Mesenchymal stem cell (in vitro differentiated cells and primary cell): ENCODE measurements at regions not wholly inside any gene's neighbourhood (a gene's known extent, or its start where the extent isn't known, plus 50 kb on each side); places are given as distances from the start of the nearest gene placed in this dataset.

Source experiments
- DNase-seq: peaks from one replicate; pipeline ENCODE4 v3.0.0-alpha.2; 2013
- H2AFZ ChIP-seq: one replicate; pipeline ENCODE4 v1.6.1; 2013; ENCODE audit warnings: low read depth, mild to moderate bottlenecking, control low read depth, inconsistent platforms, low read length, moderate library complexity
- H2AK5ac ChIP-seq: 2 replicates; pipeline ENCODE4 v1.6.1; 2013; ENCODE audit warnings: low read length, moderate library complexity, mild to moderate bottlenecking, inconsistent platforms; ENCODE audit not compliant: severe bottlenecking
- H2BK120ac ChIP-seq: one replicate; pipeline ENCODE4 v1.6.1; 2013; ENCODE audit warnings: low read depth, mild to moderate bottlenecking, inconsistent platforms, low read length, moderate library complexity
- H2BK12ac ChIP-seq, 2 experiments: one replicate each; pipeline ENCODE4 v1.6.1; 2013; ENCODE audit warnings: inconsistent platforms in 2 of 2, low read length in 2 of 2, mild to moderate bottlenecking in 2 of 2, moderate library complexity in 2 of 2, control low read depth in 1 of 2
- H2BK15ac ChIP-seq: one replicate; pipeline ENCODE4 v1.6.1; 2013; ENCODE audit warnings: mild to moderate bottlenecking, low read depth, inconsistent platforms; ENCODE audit not compliant: poor library complexity, severe bottlenecking
- H2BK5ac ChIP-seq: 2 replicates; pipeline ENCODE4 v1.6.1; 2013; ENCODE audit warnings: low read depth, mild to moderate bottlenecking, low read length, control low read depth, inconsistent platforms; ENCODE audit not compliant: poor library complexity, severe bottlenecking
- H3K14ac ChIP-seq, 2 experiments: one replicate each; pipeline ENCODE4 v1.6.1; 2013; ENCODE audit warnings: inconsistent platforms in 2 of 2, low read length in 2 of 2, control low read depth in 1 of 2, mild to moderate bottlenecking in 1 of 2, moderate library complexity in 1 of 2
- H3K18ac ChIP-seq, 2 experiments: one replicate each; pipeline ENCODE4 v1.6.1; 2013; ENCODE audit warnings: inconsistent platforms in 2 of 2, low read length in 2 of 2, control low read depth in 1 of 2, low read depth in 1 of 2, mild to moderate bottlenecking in 1 of 2
- H3K23ac ChIP-seq, 2 experiments: one replicate each; pipeline ENCODE4 v1.6.1; 2013; ENCODE audit warnings: inconsistent platforms in 2 of 2, low read length in 2 of 2, mild to moderate bottlenecking in 2 of 2, moderate library complexity in 2 of 2, control low read depth in 1 of 2
- H3K27ac ChIP-seq: 2 replicates; pipeline ENCODE4 v1.5.1; 2013; ENCODE audit warnings: mild to moderate bottlenecking, moderate library complexity, low read length, control low read depth, inconsistent platforms; ENCODE audit not compliant: poor library complexity, severe bottlenecking
- H3K27me3 ChIP-seq, 2 experiments: 2 replicates each; pipeline versions ENCODE4 v1.6.1 to v1.7.0; 2013; ENCODE audit warnings: low read length in 2 of 2, mild to moderate bottlenecking in 2 of 2, moderate library complexity in 2 of 2, control low read depth in 1 of 2, inconsistent platforms in 1 of 2; ENCODE audit not compliant: control insufficient read depth in 1 of 2, insufficient read depth in 1 of 2
- H3K36me3 ChIP-seq, 2 experiments: 2 replicates each; pipeline versions ENCODE4 v1.6.1 to v1.7.0; 2013; ENCODE audit warnings: low read length in 2 of 2, control low read depth in 1 of 2, inconsistent platforms in 1 of 2, low read depth in 1 of 2, mild to moderate bottlenecking in 1 of 2; ENCODE audit not compliant: insufficient read depth in 2 of 2, control insufficient read depth in 1 of 2
- H3K4ac ChIP-seq, 2 experiments: one replicate each; pipeline ENCODE4 v1.6.1; 2013; ENCODE audit warnings: inconsistent platforms in 2 of 2, low read length in 2 of 2, mild to moderate bottlenecking in 2 of 2, moderate library complexity in 2 of 2, control low read depth in 1 of 2, low read depth in 1 of 2
- H3K4me1 ChIP-seq: 2 replicates; pipeline ENCODE4 v1.6.1; 2013; ENCODE audit warnings: low read depth, low read length, control low read depth; ENCODE audit not compliant: control insufficient read depth, insufficient read depth
- H3K4me2 ChIP-seq: 2 replicates; pipeline ENCODE4 v1.6.1; 2013; ENCODE audit warnings: low read length, mild to moderate bottlenecking, inconsistent platforms; ENCODE audit not compliant: poor library complexity, severe bottlenecking
- H3K4me3 ChIP-seq, 2 experiments: 2 replicates each; pipeline versions ENCODE4 v1.5.1 to v1.7.0; 2013; ENCODE audit warnings: low read length in 2 of 2, mild to moderate bottlenecking in 2 of 2, control low read depth in 1 of 2, low read depth in 1 of 2; ENCODE audit not compliant: insufficient read depth in 1 of 2
- H3K79me1 ChIP-seq: replicated peaks from 2 replicates; pipeline ENCODE4 v1.6.1; 2013; ENCODE audit warnings: mild to moderate bottlenecking, control low read depth, low read length, inconsistent platforms; ENCODE audit not compliant: poor library complexity, severe bottlenecking
- H3K9ac ChIP-seq: 2 replicates; pipeline ENCODE4 v1.7.0; 2013; ENCODE audit warnings: mild to moderate bottlenecking, low read length, moderate library complexity
- H3K9me3 ChIP-seq: 2 replicates; pipeline ENCODE4 v1.7.0; 2013; ENCODE audit warnings: mild to moderate bottlenecking, low read length; ENCODE audit not compliant: control insufficient read depth
- H4K8ac ChIP-seq: one replicate; pipeline ENCODE4 v1.6.1; 2013; ENCODE audit warnings: inconsistent platforms, mild to moderate bottlenecking, low read length, moderate library complexity
- H4K91ac ChIP-seq: one replicate; pipeline ENCODE4 v1.6.1; 2013; ENCODE audit warnings: mild to moderate bottlenecking, low read length, inconsistent platforms
- WGBS: methylation state at CpG from one replicate; pipeline ENCODE4 v1.1.7; 2013; ENCODE audit warnings: mixed read lengths; 5-methylcytosine and 5-hydroxymethylcytosine counted together

- peak overlapping the region; percentile 79 for H2BK5ac ChIP-seq
- no peak overlapping the region for H3K9ac ChIP-seq
- H3K4me2 ChIP-seq: no peak overlapping the region
- H2BK15ac ChIP-seq: no peak overlapping the region
- H3K18ac ChIP-seq: no peak overlapping the region
- no peak overlapping the region for H3K4me3 ChIP-seq
- no peaks in the 10 kb centered on the region for H3K27me3 ChIP-seq
- peak overlapping the region; percentile 74 for H2AK5ac ChIP-seq
- no peak overlapping the region for H2BK12ac ChIP-seq
- H2BK120ac ChIP-seq: no peak overlapping the region
- no peak overlapping the region for H3K14ac ChIP-seq
- H3K27ac ChIP-seq: no peak overlapping the region
- peaks cover 7% of the 10 kb centered on the region for H3K4me1 ChIP-seq
- no peaks in the 10 kb centered on the region for H3K79me1 ChIP-seq
- no peak overlapping the region for H3K4ac ChIP-seq
- no peaks in the 10 kb centered on the region for H3K36me3 ChIP-seq
- no peak for DNase-seq
- H3K23ac ChIP-seq: no peak overlapping the region
- WGBS: 92% methylated on average over 5 of the region's 5 CpGs
- H3K9me3 ChIP-seq: no peaks in the 10 kb centered on the region
- H4K91ac ChIP-seq: no peak overlapping the region
- no peak overlapping the region for H4K8ac ChIP-seq
- no peak overlapping the region for H2AFZ ChIP-seq
These were observed 70.6 kb upstream of the CPEB4 start for GRCh38 chr5:173817561-173817960.

- no peaks in the 10 kb centered on the region for H3K36me3 ChIP-seq
- H3K14ac ChIP-seq: no peak overlapping the region
- H3K27ac ChIP-seq: no peak overlapping the region
- no peak for DNase-seq
- H2BK15ac ChIP-seq: no peak overlapping the region
- no peak overlapping the region for H4K8ac ChIP-seq
- H3K4me2 ChIP-seq: no peak overlapping the region
- H2BK12ac ChIP-seq: no peak overlapping the region
- no peak overlapping the region for H2BK120ac ChIP-seq
- H3K4me1 ChIP-seq: peaks cover 12% of the 10 kb centered on the region
- no peak overlapping the region for H2AFZ ChIP-seq
- no peak overlapping the region for H3K23ac ChIP-seq
- H4K91ac ChIP-seq: no peak overlapping the region
- no peaks in the 10 kb centered on the region for H3K79me1 ChIP-seq
- no peak overlapping the region for H2AK5ac ChIP-seq
- WGBS: 85% methylated on average over 2 of the region's 3 CpGs
- no peak overlapping the region for H3K4ac ChIP-seq
- H3K9me3 ChIP-seq: no peaks in the 10 kb centered on the region
- no peak overlapping the region for H2BK5ac ChIP-seq
- no peak overlapping the region for H3K4me3 ChIP-seq
- H3K9ac ChIP-seq: no peak overlapping the region
- no peak overlapping the region for H3K18ac ChIP-seq
- H3K27me3 ChIP-seq: no peaks in the 10 kb centered on the region
These were observed 68.6 kb upstream of the CPEB4 start for GRCh38 chr5:173819521-173819920.

GRCh38 chr5:173823274-173823644, 64.9 kb upstream of the CPEB4 start:
- no peaks in the 10 kb centered on the region for H3K36me3 ChIP-seq
- peaks cover 5% of the 10 kb centered on the region for H3K9me3 ChIP-seq
- no peak overlapping the region for H3K4me2 ChIP-seq
- H3K4me3 ChIP-seq: no peak overlapping the region
- H3K27ac ChIP-seq: peak overlapping the region; percentile 92
- H2AK5ac ChIP-seq: peak overlapping the region; percentile 96
- H3K4ac ChIP-seq: peak overlapping the region in 1 of 2 experiments; percentile 46
- H2BK120ac ChIP-seq: no peak overlapping the region
- H3K27me3 ChIP-seq: no peaks in the 10 kb centered on the region
- H3K4me1 ChIP-seq: peaks cover 22% of the 10 kb centered on the region
- H4K8ac ChIP-seq: no peak overlapping the region
- H3K14ac ChIP-seq: no peak overlapping the region
- peak overlapping the region in 1 of 2 experiments; percentile 23 for H2BK12ac ChIP-seq
- peak overlapping the region in 1 of 2 experiments; percentile 33 for H3K18ac ChIP-seq
- no peak overlapping the region for H3K9ac ChIP-seq
- no peak overlapping the region for H2BK15ac ChIP-seq
- no peaks in the 10 kb centered on the region for H3K79me1 ChIP-seq
- no peak for DNase-seq
- no peak overlapping the region for H3K23ac ChIP-seq
- no peak overlapping the region for H4K91ac ChIP-seq
- peak overlapping the region; percentile 63 for H2BK5ac ChIP-seq
- no peak overlapping the region for H2AFZ ChIP-seq

DNA sequence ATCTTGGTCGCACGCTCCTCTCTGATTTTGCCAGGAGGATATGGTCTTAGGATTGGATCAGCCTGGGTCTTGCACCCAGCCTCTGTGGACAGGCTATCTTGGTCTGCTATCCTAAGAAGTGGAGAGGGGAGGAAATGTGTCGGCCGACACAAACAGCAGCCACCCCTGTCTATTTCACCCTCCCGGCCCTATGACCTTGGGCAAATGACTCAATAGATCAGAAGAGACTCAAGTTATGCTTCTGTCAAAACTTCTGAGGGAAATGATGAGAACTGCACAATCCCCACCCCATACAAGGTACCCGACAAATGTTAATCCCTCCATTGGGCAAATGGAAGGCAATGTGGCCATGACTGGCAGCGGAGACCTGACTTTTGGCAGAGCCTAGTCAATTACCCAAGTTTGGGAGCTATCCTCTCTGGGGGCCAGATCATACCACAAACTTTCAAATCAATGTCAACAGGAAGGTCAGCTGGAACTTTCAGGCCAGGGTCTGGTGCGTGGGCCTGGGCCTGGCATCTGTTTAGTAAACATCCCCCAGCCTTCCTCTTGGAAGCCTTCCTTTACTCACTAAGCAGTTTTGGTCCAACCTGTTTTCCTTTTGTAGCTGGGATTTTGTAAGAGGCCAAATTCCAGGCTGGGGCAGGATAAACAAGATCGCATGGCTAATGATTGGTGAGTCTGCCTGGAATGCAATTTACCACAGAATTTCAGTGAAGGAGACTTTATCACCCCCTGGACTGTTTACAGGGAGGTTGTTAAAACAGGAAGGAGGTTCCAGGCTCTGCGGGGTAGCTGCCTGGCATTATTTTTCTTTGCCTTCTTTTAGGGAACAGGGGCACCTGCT, 64.2 kb upstream of the CPEB4 start:
- Histone ChIP-seq H2BK12ac (no peak overlapping the region), H3K27ac (peak overlapping the region; percentile 99), H3K27me3 (no peaks in the 10 kb centered on the region), H3K23ac (no peak overlapping the region), H2AK5ac (peak overlapping the region; percentile 96), H4K8ac (peak overlapping the region; percentile 12), H3K9me3 (peaks cover 5% of the 10 kb centered on the region), H2BK15ac (no peak overlapping the region), H3K4me3 (no peak overlapping the region), H3K79me1 (no peaks in the 10 kb centered on the region), H4K91ac (no peak overlapping the region), H3K9ac (peak overlapping the region; percentile 8), H2BK5ac (peak overlapping the region; percentile 63), H3K18ac (peak overlapping the region in 1 of 2 experiments; percentile 33), H2BK120ac (no peak overlapping the region), H3K14ac (no peak overlapping the region), H2AFZ (no peak overlapping the region), H3K4me1 (peaks cover 24% of the 10 kb centered on the region), H3K4me2 (peak overlapping the region; percentile 9), H3K36me3 (no peaks in the 10 kb centered on the region), H3K4ac (peak overlapping the region in 1 of 2 experiments; percentile 46)
- WGBS: 43% methylated on average over 10 of the region's 10 CpGs
- DNase-seq: peak; percentile 84
